Urothelium cell line (cell line): ENCODE measurements at regions not wholly inside any gene's neighbourhood (a gene's known extent, or its start where the extent isn't known, plus 50 kb on each side); places are given as distances from the start of the nearest gene placed in this dataset.

Experiments used
- DNase-seq: peaks from one replicate; pipeline ENCODE4 v3.0.0; 2011; ENCODE audit warnings: low spot score, mixed read lengths
- FAIRE-seq: peaks from 2 replicates; lab custom pipeline; 2011; peaks lifted over from hg19 to GRCh38; lab: Jason Lieb, UNC

DNA sequence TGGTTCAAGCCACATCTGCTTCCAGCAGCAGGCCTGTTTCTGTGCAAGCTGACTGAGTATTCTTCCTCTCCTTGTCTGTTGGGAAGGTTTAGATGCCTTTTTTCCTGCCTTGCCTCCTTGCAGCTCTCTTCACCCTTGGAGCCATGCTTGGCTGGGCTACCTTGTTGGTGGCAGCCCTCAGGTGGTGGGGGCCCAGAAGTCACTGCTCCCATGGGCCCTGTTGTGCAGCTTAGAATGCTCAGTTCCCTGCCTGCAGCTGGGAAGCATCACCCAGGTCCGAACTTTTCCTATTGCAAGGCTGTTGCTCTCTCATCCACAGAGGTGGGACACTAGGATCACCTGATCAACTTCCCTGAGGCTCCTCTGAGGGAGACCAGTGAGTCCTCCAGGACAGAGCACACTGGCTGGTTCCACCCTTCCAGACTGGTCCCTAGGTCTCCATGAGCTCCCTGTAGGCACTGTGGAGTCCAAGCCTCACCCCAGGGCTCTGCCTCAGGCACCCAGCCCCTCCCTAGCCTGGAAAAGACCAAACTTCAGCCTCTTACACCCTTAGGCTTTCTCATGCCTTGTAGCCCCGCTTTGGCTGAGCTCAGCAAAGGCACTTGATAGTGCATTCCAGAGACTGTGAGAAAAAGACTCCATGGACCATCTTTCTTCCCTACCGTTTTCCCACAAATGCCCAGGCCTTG lies 219.3 kb upstream of the SH3BP4 start:
- DNase-seq (no peak), FAIRE-seq (no peak)

DNA sequence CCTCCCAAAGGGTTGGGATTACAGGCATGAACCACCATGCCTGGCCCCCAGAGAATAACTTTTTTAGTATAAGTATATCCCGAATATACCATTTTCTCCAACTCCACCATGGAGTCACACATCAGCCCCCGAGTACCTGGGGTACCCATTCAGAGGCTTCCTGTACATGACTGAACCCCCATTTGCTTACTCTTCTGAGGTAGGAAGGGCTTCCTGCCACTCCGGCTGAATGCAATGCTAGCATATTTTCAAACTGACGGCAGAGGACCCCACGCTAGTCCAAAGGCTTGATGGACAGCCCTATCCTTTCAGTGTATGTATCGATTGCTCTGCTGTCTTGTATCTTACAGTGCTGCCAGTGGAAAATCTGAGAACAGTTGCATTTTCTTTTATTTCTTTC lies 220.6 kb upstream of the SH3BP4 start:
- FAIRE-seq: no peak
- DNase-seq: no peak

DNA sequence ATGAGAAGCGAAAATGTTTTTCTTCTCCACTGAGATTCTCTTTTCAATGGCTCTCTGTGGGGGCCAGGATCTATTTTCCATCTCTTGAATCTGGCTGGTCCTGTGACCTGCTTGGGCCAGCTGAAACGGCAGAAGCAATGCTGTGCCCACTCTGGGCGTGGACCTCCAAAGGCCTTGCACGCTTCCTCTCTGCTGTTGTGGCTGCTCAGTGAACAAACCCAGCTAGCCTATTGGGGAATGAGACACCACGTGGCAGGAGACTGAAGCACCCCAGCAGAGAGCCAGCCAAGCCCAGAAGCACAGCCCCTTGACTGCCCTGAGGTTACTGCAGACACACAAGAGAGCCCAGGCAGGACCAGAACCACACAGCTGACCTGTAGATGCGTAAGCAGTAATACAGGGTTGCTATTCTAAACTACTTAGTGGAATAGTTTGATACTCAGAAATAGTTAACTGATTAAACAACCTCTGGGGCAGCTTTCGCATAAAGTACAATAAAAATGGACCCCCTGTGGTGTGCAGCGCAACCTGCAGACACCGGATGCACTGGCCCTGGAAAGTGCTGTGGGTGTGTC lies 221.7 kb upstream of the SH3BP4 start:
- DNase-seq (no peak), FAIRE-seq (no peak)

DNA sequence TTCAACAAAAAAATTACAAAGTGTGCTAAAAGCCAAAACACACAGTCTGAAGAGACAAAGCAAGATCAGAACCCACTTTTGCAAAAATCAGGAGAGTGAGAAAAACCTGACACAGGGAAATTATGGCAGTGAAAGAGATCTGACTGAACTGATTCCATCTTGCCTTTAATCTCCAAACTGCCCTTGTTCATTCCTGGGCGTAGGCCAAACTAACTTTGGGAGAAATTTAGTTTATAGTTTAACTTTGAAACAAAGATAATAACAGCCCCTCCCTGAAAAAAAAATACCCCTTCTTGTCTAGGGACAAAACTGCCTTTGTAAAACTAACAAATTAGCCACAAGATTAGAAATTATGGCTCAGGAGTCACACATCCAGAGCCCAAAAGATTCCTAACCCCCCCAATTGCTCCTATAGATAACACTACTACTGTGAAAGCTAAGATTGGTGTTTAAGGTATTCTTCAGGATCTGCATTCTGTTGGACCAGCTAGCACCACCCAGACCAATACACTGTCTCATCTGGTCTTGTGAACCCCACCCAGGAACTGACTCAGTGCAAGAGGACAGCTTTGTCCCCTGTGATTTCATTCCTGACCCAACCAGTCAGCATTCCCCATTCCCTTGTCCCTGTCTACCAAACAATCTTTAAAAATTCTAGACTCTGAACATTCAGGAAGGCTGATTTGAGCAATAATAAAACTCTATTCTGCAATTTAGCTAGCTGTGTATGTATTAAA lies 226.1 kb upstream of the SH3BP4 start:
- no peak for FAIRE-seq

DNA sequence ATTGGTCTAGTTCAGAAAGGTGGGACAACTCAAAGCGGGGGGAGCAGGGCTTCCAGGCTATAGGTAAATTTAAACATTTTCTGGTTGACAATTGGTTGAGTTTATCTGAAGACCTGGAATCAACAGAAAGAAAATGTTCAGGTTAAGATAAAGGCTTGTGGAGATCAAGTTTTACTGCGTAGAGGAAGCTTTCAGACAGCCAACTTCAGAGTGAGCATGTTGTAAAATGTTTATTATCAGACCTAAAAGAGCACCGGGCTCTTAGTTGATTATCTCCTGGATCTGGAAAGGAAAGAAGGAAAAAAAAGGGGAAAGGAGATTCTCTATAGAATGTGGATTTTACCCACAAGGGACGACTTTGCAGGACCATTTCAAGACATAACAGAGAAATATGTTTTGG lies 227.0 kb upstream of the SH3BP4 start:
- no peak for FAIRE-seq
- DNase-seq: no peak

More for the DNA sequence above, 226.1 kb upstream of the SH3BP4 start:
- no peak for DNase-seq

DNA sequence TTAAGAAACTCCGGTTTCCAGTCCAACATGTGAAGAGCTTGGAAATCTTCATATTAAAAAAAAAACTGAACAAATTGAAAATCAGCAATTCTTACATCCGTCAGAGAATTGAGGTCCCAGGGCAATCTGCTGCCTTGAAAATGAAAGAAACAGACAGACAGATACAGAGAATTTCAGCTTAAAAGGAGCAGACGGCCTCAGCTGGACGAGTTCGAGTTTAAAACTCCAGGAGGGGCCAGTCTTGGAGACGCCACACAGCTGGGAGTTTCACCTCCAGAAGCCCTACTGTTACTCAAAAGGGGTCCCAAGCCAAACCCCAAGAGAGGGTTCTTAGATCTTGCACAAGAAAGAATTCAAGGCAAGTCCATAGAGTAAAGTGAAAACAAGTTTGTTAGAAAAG lies 226.5 kb upstream of the ARL4C start:
- DNase-seq (no peak), FAIRE-seq (no peak)

DNA sequence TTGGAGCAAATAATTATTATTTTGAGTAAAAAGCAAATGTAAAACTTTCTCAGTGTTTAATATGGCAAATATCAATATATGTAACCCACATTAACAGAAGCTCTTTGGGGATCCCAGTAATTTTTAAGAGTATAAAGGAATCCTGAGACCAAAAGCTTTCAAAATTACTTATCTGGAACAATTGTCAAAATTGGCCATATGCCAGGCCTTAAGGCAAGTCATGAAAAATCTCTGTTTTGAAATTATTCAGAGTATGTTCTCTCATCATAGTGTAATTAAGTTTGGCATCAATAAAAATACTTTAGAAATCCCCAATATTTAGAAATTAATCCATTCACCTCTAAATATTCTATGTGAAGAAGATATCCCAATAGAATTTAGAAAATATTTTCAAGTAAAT lies 225.3 kb upstream of the ARL4C start:
- no peak for DNase-seq

DNA sequence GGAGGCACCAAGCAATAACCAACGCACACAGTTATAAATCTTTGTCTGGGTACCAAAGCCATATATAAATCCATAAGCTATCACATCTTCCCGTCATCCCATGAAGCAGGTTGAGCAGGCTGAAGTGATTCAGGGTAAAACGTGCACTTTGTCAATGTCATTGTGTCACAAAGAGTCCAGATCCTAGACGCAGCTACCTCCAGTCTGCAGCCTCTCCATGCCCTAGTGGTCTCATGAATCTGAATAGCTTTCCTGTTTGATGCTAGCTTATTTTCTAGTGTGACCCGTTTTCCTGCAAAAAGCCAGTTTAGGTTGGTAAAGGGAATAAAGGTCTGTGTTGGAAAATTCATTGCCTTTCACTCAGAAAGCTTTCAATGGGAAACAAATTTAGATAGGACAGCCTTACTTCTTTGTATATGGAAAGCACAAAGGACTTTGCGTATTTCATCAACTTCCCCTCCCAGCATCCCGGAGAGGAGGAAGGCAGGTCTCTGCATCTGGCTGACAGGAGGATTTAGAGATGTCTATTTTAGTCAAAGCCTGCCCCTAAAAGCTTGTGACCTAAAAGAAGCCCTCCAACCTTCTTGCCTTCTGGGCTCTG lies 222.3 kb upstream of the ARL4C start:
- DNase-seq: no peak
- no peak for FAIRE-seq

More for the DNA sequence above, 225.3 kb upstream of the ARL4C start:
- no peak for FAIRE-seq

DNA sequence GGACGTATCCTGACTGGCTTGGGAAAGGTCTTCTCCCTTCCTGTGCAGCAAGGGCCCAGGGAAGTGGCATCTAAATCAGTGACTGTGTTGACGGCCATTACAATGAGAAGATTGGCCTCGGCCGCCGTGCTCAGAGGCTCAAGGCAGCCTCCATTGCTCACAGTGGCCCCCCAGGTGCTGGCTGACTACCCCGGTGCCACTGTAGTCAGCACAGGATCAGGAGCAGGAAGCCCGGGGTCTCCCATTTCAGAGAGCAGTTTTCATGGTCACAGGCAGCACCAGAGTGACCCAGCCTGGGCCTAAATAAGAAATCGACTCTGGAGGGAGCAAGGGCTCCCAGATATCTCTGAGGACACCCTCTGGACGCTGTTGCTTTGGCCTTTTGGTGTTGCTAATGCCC lies 219.4 kb upstream of the ARL4C start:
- no peak for DNase-seq
- FAIRE-seq: no peak

DNA sequence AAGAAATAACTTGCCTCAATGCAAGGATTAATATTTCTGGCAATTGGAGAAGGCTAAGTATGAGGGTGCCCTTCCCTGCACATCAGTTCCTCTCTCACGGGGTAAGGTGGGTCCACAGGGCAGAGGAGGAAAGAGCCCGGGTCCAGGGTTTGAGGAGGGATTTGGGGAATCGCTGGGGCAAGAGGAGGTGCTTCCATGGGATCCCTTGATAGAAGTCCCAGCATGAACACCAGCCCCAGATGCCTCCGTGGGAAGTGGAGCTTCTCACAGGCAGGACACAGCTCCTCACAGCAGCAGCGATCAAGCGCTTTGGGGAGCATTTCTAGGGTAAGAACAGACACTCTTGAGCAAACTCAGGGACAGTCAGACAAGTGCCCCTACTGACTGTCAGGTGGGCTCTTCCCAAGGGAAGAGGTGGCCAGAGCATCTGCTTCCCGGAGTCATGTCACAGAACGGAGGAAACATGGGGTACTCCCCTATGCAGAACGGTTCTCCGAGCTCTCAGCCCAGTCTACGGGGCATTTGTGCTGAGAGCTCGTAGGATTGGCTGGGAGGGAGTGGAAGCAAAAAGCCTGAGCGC lies 218.9 kb upstream of the ARL4C start:
- no peak for FAIRE-seq

DNA sequence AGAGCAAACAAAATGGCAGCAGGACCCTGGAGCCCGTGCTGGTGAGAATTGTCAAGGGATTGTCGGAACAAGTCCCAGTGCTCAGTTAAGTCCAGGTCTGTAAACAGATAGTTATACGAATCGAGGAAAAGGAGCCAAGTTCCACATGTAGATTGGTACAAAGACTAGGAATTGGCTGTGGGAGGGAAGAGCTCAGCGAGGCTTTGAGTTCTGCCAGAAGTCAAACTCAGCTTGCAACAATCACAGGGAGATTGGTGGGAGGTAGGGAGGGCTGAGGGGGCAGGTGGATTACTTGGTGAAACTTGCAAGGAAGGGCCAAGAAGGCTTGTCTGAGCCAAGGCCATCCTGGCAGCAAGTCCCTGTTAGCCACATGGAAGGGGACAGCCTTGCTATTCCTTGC lies 217.8 kb upstream of the ARL4C start:
- no peak for FAIRE-seq
- DNase-seq: no peak

More for the DNA sequence above, 218.9 kb upstream of the ARL4C start:
- DNase-seq: no peak

DNA sequence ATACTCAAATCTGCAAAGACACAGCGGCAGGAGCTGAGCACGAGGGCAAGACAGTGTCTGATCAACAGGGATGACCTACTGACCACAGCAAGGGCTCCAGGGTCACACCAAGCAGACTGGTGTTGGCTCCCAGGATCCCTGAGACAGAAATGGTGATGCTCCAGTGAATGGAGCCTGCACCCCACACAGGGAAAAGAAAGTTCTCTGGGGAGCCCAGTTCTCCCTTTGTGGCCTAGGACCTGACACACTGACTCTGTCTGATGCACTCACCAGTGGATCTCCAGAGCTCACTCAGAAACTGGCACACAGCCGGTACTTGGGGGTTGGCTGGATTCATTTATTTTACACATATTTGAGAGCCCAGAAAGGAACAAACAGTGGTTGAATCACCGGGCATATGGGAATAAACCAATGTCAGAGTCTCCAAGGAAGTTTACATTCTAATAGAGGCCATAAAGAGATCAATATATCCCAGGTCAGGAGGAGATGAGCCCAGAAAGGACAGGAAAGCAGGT lies 215.6 kb upstream of the ARL4C start:
- DNase-seq (no peak), FAIRE-seq (no peak)

DNA sequence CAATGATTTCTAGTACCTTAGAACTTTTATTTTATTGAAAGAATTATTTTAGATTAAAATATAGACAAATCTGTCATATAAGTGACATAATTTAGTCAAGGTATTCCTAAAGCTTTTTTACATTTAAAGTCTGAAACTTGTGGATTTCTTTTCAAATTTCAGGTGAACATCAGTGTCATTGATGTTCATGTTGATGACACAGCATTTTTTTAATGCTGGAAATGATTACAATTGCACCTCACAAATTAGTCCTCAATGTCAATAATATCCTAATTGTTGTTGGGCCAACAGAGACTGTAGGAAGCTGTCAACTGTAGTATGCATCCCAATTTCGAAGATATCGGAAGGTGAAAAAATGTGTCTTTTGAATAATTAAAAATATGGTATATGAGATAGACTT lies 214.4 kb upstream of the ARL4C start:
- FAIRE-seq (no peak), DNase-seq (no peak)

DNA sequence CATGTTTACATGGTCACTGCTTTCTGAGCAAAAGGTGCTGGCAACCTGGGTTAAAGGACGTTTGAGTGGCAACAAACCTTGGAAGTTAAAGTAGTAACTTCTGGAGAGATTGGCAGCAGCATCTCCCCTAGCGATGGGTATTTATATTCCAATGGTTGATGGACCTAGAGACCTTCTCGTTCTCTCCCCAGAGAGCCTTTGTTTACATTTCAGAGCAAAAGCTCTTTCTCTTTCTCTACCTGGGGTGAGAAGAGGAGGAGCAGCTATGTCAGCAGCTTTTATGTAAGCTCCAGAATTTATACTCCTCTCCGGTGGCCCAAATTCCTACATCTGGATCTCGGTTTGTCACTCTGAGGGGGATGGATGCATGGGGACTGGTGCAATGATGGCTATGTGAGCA lies 213.7 kb upstream of the ARL4C start:
- DNase-seq (no peak), FAIRE-seq (no peak)

DNA sequence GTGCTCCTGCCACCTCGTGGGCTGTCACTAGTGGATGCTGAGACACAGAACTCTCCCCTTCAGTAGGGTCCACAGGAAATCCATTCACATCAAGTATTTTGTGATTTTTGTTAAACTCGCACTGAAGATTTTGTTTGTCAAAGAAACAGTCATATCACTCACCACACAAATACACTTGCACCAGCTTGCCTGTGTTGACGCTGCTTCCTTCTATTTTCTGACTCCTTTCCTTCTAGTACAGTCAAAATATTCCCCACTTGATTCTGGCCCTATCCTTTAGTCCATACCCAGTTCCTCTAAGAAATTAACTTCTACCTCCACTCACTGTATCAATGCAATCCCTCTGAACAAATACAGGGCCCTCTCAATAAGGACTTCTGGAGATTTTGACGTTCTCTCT lies 213.2 kb upstream of the ARL4C start:
- DNase-seq (no peak), FAIRE-seq (no peak)

DNA sequence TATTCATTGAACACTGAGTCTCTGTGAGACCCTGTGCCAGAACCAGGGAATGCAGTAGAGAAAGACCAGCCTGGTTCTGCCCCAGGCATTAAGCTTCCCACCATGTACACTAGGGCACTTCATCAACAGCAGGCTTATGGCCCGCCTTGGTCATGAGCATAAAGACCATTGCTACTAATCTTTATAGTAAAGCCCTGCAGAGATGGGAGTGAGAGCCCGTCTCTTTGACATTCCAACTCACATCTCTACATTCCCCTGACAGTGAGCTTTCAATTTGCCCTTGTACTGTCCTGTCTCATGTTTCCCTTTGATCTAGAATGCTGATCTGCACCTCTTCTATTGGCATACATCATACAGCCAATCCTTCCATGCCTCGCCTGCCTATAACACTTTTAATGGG lies 211.8 kb upstream of the ARL4C start:
- DNase-seq (no peak), FAIRE-seq (no peak)

DNA sequence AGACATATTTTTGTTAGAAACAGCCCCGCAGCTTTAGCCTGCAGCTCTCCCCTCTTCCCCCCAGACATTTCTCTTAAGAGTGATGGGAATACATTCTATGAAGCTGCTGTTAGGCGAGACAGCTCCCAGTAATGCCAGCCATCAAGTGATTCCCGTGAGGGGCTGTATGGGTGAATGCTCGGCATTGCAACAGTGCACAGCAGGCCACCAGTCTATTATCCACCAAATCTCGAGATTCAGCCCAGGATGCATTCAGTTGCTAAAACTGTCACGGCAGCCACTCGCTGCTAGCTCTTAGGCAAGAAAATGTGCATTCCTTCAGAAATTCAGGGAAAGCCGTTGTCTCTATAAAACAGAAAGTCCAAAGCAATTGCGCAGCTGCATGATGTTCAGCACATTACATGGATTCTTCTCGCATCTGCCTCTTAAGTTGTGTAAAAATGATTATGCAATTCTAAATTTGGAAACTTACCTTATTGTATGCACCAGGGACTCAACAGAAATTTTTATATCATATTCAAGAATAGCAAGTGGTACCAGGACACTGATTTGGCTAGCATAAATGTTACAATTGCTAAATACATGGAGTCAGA lies 211.3 kb upstream of the ARL4C start:
- FAIRE-seq (no peak), DNase-seq (no peak)

DNA sequence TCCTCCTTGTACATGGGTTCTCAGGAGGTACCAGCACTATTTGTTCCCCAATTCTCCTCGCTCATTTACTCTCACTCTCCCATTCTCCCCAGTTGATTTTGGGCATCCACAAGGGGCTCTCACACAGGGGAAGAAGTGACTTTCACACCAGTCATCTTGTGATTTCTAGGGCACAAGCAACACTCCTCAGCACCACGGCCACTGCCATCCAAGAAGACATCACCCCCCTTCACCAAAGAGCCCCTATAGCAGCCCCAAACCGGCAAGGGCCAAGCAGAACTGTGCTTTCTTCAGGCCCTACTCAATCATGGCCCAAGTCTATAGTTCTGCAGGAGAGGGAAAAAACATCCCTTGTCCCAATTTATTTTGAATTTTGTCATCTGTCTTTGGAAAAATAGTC lies 209.2 kb upstream of the ARL4C start:
- no peak for FAIRE-seq

DNA sequence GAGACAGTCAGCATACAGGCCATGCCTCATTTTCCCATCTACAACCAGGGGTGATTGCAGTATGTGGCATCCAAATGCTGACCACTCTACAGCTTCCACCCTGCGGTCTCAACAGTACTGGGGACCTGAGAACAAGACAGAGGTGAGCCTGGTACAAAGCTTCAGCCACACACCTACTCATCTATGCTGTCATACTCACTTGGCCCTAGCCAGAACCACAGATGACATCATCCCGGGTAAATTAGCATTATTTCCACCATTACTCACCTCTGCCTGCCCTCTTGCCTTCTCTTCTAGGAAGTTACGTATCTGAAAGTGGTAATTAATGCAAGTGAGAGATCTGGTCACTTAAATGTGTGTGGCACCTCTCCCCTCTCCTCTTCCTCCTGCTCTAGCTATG lies 208.2 kb upstream of the ARL4C start:
- DNase-seq (peak; percentile 18), FAIRE-seq (no peak)

More for the DNA sequence above, 209.2 kb upstream of the ARL4C start:
- DNase-seq: no peak

DNA sequence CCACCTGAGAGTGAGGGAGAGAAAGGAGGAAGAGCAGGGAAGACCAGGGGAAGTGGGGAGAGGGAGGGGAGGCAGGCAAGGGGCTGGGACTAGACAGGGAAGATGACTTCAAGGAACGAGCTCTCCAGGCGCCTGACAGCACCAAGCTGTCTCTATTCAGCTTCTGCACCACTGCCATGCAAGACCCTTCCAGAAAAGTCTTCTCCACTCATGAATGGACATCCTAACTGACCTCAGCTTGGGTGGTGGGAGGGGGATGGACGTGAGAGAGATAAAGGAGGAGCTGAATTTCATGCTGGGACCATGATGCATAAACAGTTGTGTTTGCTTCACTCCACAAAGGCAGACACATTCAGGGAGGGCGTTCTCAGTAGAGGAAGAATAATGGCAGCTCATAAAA lies 206.4 kb upstream of the ARL4C start:
- FAIRE-seq (peak; percentile 13), DNase-seq (no peak)

DNA sequence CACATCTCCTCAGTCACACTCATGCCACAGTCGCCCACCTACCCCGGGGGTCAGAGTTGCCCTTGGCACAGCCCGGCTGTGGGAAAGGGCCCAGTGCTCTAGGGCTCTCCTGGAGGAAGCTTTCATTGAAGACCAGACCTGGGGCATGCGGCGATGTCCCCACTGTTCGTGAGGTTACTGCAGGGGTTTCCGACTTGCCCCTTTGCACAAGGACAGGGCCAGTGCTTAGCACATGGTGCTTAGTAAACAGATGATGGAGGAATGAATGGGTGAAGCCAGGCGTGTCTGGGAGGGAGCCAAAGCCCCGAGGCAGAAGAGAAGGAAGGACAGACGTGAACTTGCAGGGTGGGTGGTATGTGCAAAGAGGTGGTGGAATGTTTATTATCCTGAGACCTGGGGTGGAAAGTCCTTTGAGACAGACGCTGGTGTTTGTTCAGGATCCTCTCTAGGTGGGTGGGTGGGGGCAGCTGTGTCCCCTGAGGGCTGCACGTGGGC lies 205.9 kb upstream of the ARL4C start:
- FAIRE-seq (no peak), DNase-seq (no peak)
